Activated CD8-positive, alpha-beta memory T cell treated with anti-CD3 and anti-CD28 coated beads, Interleukin-2, amount 50 U/mL, for 4 hours (primary cell): ENCODE measurements at regions not wholly inside any gene's neighbourhood (a gene's known extent, or its start where the extent isn't known, plus 50 kb on each side); places are given as distances from the start of the nearest gene placed in this dataset.

Experiments
- DNase-seq: peaks from one replicate; pipeline ENCODE4 v3.0.0-alpha.2; 2020

GRCh38 chr14:48546996-48547395 is 871.6 kb upstream of the MDGA2 start:
- DNase-seq: no peak

- DNase-seq: no peak
These were observed 862.2 kb upstream of the MDGA2 start for GRCh38 chr14:48537600-48537999.

DNA sequence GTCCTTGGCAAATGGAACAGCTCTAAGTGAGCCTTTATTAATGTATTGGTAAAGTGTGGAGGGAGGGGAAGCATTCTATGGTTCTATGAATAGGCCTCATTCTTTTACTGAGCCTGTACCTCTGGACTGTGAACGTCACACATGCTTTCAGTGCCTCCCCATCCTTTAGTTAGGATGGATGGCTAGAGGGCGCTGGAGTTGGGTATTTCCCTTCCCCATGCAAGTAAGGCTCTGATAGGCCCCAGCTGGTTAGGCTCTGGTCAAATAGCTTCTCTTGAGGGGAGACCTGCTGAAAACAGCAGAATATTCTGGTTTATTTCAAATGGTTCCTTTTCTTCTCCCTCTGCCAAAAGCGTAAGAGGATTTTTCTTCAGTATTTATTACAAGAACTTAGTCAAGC is 860.9 kb upstream of the MDGA2 start:
- no peak for DNase-seq

DNA sequence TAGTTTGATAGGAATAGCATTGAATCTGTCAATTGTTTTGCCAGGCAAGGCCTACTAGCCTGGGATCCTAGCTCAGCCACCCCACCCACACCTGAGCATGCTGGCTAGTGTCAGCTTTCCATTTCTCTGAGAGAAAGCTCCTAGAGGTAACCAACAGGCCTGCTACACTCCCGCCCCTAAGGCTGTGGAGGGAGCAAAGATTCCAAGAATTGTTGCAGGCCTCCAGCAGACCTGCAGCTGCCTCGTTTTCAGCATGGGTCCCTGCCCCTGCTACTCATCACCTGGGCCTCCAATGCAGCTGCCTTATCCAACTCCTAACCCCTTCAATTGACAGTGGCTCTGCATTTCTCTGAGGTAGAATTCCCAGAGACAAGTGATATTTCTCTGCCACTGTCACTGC is 852.4 kb upstream of the MDGA2 start:
- no peak for DNase-seq

DNA sequence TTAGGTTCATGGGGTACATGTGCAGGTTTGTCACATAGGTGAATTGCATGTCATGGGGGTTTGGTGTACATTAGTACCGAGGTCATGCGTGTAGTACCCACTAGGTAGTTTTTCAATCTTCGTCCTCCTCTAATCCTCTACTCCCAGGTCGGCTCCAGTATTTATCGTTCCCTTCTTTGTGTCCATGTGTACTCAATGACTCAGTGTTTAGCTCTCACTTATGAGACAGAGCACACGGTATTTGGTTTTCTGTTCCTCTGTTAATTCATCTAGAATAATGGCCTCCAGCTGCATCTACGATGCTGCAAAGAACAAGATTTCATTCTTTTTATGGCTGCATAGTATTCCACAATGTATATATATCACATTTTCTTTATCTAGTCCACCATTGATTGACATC is 850.9 kb upstream of the MDGA2 start:
- DNase-seq: no peak

- DNase-seq: no peak
These were observed 829.5 kb upstream of the MDGA2 start for GRCh38 chr14:48504921-48505320.

DNA sequence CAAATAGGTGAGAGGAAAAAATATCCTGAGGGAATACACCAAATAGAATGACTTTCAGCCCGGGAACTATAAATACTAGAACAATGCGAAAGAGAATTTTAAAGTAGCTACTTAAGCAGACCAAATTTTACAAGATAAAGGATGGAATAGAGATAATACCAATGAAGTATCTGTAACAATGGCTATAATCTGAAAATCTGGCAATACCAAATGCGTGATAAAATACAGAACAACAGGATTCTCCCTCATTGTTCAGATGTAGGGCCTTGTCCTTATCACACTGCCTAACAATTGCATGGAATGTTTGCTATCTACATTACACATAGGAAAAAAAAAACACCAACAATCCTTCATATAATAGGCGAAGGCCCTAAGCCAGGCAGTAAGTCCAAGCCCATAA is 815.4 kb upstream of the MDGA2 start:
- DNase-seq: no peak

DNA sequence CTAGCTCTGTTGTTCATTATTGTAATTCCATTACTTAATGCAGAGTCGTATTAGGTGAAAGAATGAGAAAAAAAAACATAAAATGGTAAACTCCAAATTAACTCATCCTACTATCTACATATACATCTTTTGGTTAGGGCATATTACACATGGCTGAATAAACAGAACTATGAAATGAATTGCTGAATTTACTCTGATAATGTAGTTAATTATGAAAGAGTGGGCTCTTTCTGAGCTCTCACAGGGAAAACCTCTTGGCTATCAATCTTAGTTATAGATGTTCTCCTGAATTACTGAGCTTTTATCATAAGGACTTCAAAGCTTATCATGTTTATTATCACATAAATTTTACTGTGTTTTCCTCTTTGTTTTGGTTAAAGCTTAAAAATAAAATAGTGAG is 798.5 kb upstream of the MDGA2 start:
- DNase-seq: no peak

- DNase-seq: no peak
These were observed 780.6 kb upstream of the MDGA2 start for GRCh38 chr14:48456051-48456450.

DNA sequence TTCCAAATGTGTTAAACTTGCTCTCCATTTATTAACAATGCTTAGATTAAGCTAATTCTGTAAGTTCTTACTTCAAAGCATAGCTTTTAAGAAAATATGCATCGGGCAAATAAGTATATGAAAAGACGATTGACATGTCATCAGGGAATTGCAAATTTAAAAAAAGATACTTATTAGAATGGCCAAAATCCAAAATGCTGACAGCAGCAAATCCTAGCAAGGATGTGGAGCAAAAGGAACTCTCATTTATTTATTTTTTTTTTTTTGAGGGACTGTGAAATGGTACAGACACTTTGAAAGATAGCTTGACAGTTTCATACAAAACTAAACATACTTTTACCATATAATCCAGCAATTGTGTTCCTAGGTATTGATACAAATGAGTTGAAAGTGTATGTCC is 779.5 kb upstream of the MDGA2 start:
- DNase-seq: no peak

- DNase-seq: no peak
These were observed 777.1 kb upstream of the MDGA2 start for GRCh38 chr14:48452437-48452995.

DNA sequence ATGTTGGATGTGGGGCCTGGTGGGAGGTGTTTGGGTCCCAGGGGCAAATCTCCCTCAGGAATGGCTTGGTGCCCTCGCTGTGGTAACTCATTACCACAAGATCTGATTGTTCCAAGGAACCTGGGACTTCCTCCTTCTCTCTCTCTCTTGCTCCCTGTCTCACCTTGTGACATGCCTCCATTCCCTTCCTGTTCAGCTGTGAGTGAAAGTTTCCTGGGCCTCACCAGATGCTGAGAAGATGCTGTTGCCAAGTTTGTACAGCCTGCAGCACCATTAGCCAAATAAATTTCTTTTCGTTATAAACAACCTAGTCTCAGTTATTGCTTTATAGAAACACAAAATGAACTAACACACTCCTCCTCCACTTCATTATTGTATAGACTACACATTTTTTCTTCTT is 759.8 kb upstream of the MDGA2 start:
- DNase-seq: no peak

- no peak for DNase-seq
These were observed 755.4 kb upstream of the MDGA2 start for GRCh38 chr14:48430805-48431204.

DNA sequence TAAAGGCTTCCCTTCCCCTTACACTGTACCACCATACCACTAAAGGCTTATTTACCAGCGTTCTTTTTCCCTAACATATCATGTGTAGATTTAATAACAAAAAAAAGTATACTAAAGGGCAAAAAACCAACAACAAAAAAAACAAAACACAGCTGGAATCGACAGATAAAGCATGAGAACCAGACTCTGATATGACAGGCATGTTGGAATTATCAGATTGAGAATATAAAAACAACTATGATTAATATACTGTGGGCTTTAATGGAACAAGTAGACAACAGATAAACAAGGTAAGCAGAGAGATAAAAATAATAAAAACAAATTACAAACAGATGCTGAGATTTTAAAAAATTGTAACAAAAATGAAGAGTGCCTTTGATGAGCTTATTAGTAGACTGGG is 754.1 kb upstream of the MDGA2 start:
- DNase-seq: no peak

DNA sequence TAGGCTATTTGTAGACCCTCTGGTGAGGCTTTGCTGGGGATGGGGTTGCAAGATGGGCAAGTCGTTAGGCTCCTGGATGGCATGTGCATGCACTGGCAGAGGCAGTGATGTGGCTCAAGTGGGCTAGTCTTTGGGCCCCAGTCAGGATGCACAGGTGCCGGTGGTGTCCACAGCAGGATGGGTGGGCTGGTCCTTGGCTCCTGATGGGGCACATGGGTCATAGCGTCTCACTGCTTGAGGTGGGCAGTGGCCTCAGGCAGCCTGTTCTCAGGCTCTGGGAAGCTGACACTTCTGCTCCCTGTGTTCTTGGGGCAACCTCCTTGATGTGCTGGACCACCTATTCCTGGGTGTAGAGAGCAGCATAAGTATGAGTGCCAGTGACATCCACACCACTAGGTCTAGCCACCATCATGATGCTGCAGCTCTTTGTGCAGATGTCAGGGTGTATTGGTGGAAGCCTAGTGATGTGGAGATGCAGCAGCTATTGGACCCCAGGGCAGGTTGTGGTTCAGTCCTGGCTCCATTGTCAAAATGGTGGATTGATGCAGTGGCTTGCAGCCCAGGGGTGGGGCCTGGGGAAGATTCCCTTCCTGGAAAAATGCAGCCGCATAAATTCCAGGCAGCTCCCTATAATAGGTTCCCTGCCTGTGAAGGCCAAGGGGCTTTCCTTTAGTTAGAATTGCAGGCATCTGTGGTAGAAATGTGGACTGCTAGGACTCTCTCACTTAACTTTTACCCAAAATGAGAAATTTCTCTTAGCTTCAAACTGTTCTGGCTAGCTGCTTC is 742.5 kb upstream of the MDGA2 start:
- no peak for DNase-seq

GRCh38 chr14:48401321-48401720 is 725.9 kb upstream of the MDGA2 start:
- no peak for DNase-seq

DNA sequence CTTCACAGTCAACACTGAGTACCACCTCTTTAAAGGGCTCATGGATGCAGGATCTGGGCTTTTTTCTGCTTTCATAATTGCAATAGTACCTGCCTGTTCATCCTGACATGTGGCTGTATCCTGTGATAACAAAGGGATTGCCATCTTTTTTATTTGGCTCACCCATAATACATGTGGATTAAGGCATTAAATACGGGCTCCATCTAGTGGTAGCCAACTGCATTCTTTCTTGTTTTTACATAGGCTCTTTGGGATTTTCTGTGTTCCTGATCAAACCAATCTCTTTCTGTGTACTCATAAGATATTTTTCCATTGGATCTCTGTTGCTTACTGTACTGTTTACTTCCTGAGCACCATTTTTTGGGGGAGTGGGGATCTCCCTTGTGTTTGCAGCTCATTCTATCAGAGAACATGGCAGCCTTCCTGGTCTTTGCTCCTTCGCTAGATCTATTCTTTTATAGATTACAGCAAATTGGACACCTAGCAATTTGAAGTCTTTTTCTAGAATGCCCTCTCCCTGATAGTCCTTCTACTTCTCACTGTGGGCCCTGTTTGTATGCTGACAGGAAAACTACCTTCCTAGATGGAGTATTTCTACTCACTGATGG is 723.4 kb upstream of the MDGA2 start:
- no peak for DNase-seq

GRCh38 chr14:48391661-48392060 is 716.3 kb upstream of the MDGA2 start:
- DNase-seq: no peak

GRCh38 chr14:48390346-48390745 is 714.9 kb upstream of the MDGA2 start:
- no peak for DNase-seq

DNA sequence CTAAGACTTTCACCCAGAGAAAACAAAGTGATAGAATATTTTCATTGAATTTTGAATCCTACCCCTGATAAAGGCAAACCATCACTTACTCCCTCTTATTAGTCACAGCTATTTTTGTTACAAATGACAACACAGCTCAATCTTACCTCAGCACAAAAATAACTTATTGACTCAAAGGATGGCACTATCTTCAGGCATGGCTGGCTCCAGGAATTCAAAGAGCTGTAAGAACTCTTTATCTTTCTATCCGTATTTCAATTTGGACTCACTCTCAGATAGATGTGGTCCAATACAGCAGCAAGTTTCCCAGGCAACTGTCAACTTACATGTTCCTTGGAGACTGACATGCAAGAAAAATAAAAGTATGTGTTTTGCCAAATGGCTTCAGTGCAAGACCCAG is 709.4 kb upstream of the MDGA2 start:
- no peak for DNase-seq

GRCh38 chr14:48382961-48383360 is 707.6 kb upstream of the MDGA2 start:
- DNase-seq: no peak

- DNase-seq: no peak
These were observed 703.1 kb upstream of the MDGA2 start for GRCh38 chr14:48378541-48378940.

DNA sequence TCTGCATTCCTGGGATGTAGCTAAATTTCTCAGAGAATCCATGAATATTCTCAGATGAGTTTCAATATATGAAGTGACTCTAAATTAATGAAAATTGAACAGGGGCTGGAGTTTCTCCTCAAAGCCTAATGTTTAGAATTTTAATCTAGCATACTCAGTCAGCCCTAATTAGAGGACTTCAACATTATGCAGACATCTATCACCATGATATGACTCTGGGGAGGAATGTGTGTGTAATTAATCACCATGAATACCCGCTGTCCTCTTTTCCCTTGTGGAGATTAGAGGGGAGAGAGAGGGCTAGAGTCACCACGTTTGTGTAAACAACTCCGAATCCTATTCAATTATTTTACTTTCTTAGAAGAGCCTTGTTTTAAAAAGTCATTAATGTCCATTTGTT is 698.6 kb upstream of the MDGA2 start:
- no peak for DNase-seq

GRCh38 chr14:48350971-48351370 is 675.6 kb upstream of the MDGA2 start:
- no peak for DNase-seq

DNA sequence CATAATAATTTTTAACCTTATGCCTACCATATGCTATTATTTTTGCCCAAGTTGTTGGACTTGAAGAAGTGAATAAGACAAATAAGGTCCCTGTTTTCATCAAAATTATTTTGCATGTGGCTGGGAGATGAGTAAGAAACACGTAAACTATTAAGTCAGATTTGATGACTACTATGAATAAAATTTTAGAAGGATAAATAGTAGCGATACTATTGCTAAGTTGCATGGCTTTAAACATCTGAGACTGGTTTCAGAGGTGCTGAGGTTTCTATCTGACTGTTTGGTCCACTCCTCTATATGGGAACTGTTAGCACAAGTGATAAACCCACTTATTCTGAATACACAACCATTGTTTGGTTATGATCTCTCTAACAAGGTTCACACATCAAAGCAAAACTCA is 674.3 kb upstream of the MDGA2 start:
- no peak for DNase-seq
